Activated CD8-positive, alpha-beta T cell treated with anti-CD3 and anti-CD28 coated beads for 36 hours (primary cell): ENCODE measurements at regions not wholly inside any gene's neighbourhood (a gene's known extent, or its start where the extent isn't known, plus 50 kb on each side); places are given as distances from the start of the nearest gene placed in this dataset.

Experiments used
- ATAC-seq: fragments of 200-7000 bp; cut with Tn5 transposase; one replicate; pipeline ENCODE4 v1.10.0; 2021; ENCODE audit warnings: mild to moderate bottlenecking, moderate library complexity
- CTCF ChIA-PET: fragments of 350-600 bp; sonication (Branson Sonifier 250); formaldehyde crosslinking; loops from one replicate; lab custom pipeline; 2021; ENCODE audit warnings: antibody characterized with exemption; lab: Charles Lee
- POLR2A ChIA-PET: fragments of 350-600 bp; sonication (Branson Sonifier 250); formaldehyde crosslinking; loops from one replicate; lab custom pipeline; 2021; ENCODE audit warnings: antibody characterized with exemption; lab: Charles Lee
- DNase-seq: peaks from one replicate; pipeline ENCODE4 v3.0.0-alpha.2; 2020
- H3K27ac Mint-ChIP-seq: one replicate; pipeline ENCODE4 v1.8.0; 2021; ENCODE audit warnings: mild to moderate bottlenecking, mixed read lengths
- H3K27me3 Mint-ChIP-seq: one replicate; pipeline ENCODE4 v1.8.0; 2021; ENCODE audit warnings: mixed read lengths
- H3K36me3 Mint-ChIP-seq: one replicate; pipeline ENCODE4 v1.8.0; 2021; ENCODE audit warnings: low read depth, mixed read lengths
- H3K4me1 Mint-ChIP-seq: one replicate; pipeline ENCODE4 v1.8.0; 2021; ENCODE audit warnings: low read depth, mixed read lengths
- H3K4me3 Mint-ChIP-seq: one replicate; pipeline ENCODE4 v1.8.0; 2021; ENCODE audit warnings: mild to moderate bottlenecking, moderate library complexity, mixed read lengths
- H3K9me3 Mint-ChIP-seq: one replicate; pipeline ENCODE4 v1.8.0; 2021; ENCODE audit warnings: mixed read lengths
- intact Hi-C: fragments of 100-400 bp; cut with micrococcal nuclease; formaldehyde crosslinking; loops from one replicate; pipeline ENCODE4 v1.10.0; 2022
- TF ChIP-seq, protein P1 (sequence below): fragments of 200-600 bp; IDR thresholded peaks from one replicate; pipeline ENCODE4 v1.8.0; 2022; ENCODE audit warnings: antibody characterized with exemption, mild to moderate bottlenecking

DNA sequence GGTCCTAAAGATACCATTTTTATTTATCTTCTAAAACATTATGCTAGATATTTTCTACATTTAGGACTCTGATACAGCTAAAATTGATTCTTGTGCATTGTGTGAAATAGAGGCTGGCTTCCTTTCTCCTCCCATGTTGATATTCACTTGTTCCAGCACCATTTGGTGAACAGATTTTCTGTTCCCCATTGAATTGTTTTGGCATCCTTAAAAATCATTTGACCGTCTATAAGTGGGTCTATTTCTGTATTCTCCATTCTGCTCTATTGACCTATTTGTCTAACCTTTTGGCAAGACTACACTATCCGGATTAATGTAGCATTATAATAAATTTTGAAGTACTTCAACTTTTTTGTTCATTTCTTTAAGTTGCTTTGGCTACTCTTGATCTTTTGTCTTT lies 2689.2 kb downstream of the PCDH9 start:
- Mint-ChIP-seq H3K9me3 (peaks cover 8% of the 10 kb centered on the region), H3K36me3 (no peaks in the 10 kb centered on the region), H3K27ac (no peak overlapping the region), H3K4me1 (no peaks in the 10 kb centered on the region), H3K4me3 (no peak overlapping the region), H3K27me3 (no peaks in the 10 kb centered on the region)
- CTCF ChIA-PET = no interaction called here
- intact Hi-C loops = no loop called here
- DNase-seq (no peak), ATAC-seq (no peak)
- TF ChIP-seq, protein P1, sequence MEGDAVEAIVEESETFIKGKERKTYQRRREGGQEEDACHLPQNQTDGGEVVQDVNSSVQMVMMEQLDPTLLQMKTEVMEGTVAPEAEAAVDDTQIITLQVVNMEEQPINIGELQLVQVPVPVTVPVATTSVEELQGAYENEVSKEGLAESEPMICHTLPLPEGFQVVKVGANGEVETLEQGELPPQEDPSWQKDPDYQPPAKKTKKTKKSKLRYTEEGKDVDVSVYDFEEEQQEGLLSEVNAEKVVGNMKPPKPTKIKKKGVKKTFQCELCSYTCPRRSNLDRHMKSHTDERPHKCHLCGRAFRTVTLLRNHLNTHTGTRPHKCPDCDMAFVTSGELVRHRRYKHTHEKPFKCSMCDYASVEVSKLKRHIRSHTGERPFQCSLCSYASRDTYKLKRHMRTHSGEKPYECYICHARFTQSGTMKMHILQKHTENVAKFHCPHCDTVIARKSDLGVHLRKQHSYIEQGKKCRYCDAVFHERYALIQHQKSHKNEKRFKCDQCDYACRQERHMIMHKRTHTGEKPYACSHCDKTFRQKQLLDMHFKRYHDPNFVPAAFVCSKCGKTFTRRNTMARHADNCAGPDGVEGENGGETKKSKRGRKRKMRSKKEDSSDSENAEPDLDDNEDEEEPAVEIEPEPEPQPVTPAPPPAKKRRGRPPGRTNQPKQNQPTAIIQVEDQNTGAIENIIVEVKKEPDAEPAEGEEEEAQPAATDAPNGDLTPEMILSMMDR = no peak
- POLR2A ChIA-PET = no interaction called here

DNA sequence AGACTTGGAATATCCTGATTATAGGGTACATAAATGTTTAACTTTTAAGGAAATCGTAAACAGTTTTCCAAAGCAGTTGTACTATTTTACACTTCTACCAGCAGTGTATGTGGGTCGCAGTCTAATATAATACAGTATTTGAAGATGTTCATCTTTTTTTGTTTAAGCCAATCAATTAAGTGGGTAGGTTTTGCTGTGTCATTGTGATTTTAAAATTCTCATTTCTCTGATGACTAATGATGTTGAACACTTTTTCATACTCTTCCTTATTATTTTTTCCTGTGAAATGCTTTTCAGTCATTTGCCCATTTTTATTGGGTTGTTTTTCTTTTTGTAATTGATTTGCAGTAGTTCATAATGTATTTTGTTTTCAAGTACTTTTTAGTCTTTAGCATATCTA lies 2689.7 kb downstream of the PCDH9 start:
- Mint-ChIP-seq H3K4me3 (no peak overlapping the region), H3K4me1 (no peaks in the 10 kb centered on the region), H3K36me3 (no peaks in the 10 kb centered on the region), H3K9me3 (peaks cover 5% of the 10 kb centered on the region), H3K27ac (no peak overlapping the region), H3K27me3 (no peaks in the 10 kb centered on the region)
- ChIA-PET POLR2A (no interaction called here), CTCF (no interaction called here)
- intact Hi-C loops = no loop called here
- no peak for DNase-seq
- no peak for ATAC-seq
- TF ChIP-seq, protein P1 = no peak

DNA sequence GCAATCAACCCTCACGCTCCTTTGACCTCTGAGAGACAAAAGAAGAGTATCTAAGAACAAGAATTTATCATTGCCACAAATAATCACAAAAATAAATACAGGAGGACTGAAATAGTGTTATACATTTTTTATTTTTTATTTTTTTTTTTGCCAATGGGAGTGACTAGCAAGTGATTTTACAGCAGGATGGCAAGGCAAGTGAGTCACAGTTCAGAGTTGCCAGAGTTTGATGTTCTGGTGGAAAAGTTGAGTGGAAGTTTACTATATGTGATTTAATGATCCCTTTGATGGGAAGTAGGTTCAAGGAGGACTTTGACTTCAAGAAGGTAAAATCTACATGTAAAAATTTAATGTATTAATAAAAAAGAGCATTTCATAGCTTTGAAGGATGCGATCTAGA lies 2691.4 kb downstream of the PCDH9 start:
- DNase-seq (no peak), ATAC-seq (no peak)
- Mint-ChIP-seq H3K9me3 (peaks cover 5% of the 10 kb centered on the region), H3K27me3 (no peaks in the 10 kb centered on the region), H3K4me3 (no peak overlapping the region), H3K27ac (no peak overlapping the region), H3K4me1 (no peaks in the 10 kb centered on the region), H3K36me3 (no peaks in the 10 kb centered on the region)
- POLR2A ChIA-PET = no interaction called here
- CTCF ChIA-PET = no interaction called here
- intact Hi-C loops = no loop called here
- TF ChIP-seq, protein P1 = no peak

DNA sequence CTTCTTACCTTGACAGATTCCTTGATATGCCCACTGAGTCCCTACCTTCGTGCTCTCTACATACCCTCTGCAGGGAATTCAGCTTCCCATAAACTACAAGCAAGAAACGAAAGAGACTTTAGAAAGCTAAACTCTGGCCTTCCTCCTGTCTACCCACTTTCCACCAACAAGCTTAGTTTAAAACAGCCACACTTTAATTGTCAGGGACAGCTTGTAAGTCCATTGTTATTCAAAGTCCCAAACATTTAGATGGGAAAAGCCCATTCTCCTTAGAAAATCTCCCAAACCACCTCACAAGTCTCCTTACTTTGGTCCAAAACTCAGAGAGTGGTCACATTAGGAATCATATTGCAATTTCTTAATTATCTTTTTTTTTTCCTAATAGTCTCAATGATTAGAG lies 2695.8 kb downstream of the PCDH9 start:
- no peaks in the 10 kb centered on the region for H3K4me1 Mint-ChIP-seq
- TF ChIP-seq, protein P1 = no peak

DNA sequence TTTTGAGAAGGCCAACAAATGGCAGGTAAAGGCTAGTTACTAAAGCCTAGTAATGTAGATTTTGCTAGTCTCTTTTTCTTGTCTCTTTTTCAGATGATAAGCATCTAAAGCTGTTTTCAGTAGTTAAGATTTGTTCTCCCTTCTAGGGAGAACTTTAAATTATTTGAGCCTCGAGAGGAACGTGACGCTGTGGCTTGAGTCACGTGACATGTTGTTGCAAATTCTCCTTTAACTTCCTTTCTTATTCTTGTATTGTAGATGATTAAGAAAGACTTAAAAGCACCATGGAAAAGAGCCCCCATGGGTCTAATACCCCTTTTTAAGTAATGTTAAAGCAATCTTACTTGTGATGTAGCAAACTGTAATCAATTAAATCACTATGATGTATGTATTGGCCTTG lies 2698.7 kb downstream of the PCDH9 start:
- intact Hi-C loops = no loop called here
- ChIA-PET POLR2A (no interaction called here), CTCF (no interaction called here)
- Mint-ChIP-seq H3K36me3 (no peaks in the 10 kb centered on the region), H3K27me3 (no peaks in the 10 kb centered on the region), H3K4me3 (no peak overlapping the region), H3K4me1 (no peaks in the 10 kb centered on the region), H3K9me3 (peaks cover 2% of the 10 kb centered on the region), H3K27ac (no peak overlapping the region)
- DNase-seq = no peak
- no peak for ATAC-seq
- TF ChIP-seq, protein P1 = no peak

More for the DNA sequence above, 2695.8 kb downstream of the PCDH9 start:
- Mint-ChIP-seq H3K36me3 (no peaks in the 10 kb centered on the region), H3K9me3 (peaks cover 4% of the 10 kb centered on the region), H3K27ac (no peak overlapping the region), H3K27me3 (no peaks in the 10 kb centered on the region), H3K4me3 (no peak overlapping the region)
- ChIA-PET POLR2A (interaction anchor here (0.5 to 0.6 kb wide), 2 partner anchors 384 to 1849 kb away, joined by 3 read pairs; no protein-coding TSS in a partner anchor), CTCF (interaction anchor here (0.7 kb wide), 1 partner anchor 10 kb away, joined by 3 read pairs; no protein-coding TSS in a partner anchor)
- ATAC-seq (no peak), DNase-seq (no peak)
- intact Hi-C loops = no loop called here
